Thyroid gland (tissue), 4 donors: ENCODE measurements at regions not wholly inside any gene's neighbourhood (a gene's known extent, or its start where the extent isn't known, plus 50 kb on each side); places are given as distances from the start of the nearest gene placed in this dataset.

Experiments used
- POLR2A ChIP-seq, 2 donors: fragments of 450-650 bp; IDR thresholded peaks; one replicate each; pipeline ENCODE4 v1.6.1; 2017; ENCODE audit warnings: antibody characterized with exemption in 2 of 2, mild to moderate bottlenecking in 2 of 2, moderate library complexity in 1 of 2
- TF ChIP-seq, protein P1 (sequence below), 6 experiments: fragments of 200-600 bp in 3 of 6; fragments of 450-650 bp in 3 of 6; sonication (generic) in 3 of 6; IDR thresholded peaks; one replicate each; pipeline ENCODE4 v1.5.1; 2016 to 2019; ENCODE audit warnings: antibody characterized with exemption in 6 of 6, mild to moderate bottlenecking in 2 of 6, inconsistent platforms in 1 of 6, moderate library complexity in 1 of 6

DNA sequence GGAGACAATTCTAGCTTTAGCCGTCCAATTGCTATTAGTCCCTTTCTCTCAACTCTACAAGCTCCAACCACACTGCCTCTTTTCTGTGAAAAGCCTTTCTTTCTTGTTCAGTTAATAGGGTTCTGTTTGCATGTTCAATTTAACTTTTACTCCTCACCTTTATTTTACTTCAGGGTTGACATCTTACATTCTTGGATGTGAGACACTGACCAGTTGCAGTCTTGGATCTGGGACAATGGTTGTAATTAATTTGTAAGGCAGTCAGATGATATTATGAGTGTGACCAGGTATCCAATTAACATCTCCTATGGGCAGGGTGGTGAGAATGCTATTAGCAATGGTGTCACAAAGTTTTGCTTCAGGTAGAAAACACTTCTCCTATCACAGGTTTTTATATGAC lies 774.5 kb downstream of the TLR4 start:
- TF ChIP-seq, protein P1, sequence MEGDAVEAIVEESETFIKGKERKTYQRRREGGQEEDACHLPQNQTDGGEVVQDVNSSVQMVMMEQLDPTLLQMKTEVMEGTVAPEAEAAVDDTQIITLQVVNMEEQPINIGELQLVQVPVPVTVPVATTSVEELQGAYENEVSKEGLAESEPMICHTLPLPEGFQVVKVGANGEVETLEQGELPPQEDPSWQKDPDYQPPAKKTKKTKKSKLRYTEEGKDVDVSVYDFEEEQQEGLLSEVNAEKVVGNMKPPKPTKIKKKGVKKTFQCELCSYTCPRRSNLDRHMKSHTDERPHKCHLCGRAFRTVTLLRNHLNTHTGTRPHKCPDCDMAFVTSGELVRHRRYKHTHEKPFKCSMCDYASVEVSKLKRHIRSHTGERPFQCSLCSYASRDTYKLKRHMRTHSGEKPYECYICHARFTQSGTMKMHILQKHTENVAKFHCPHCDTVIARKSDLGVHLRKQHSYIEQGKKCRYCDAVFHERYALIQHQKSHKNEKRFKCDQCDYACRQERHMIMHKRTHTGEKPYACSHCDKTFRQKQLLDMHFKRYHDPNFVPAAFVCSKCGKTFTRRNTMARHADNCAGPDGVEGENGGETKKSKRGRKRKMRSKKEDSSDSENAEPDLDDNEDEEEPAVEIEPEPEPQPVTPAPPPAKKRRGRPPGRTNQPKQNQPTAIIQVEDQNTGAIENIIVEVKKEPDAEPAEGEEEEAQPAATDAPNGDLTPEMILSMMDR (IDR thresholded peaks at IDR 0.05) = no peak
- no peak for TF ChIP-seq POLR2A (IDR thresholded peaks at IDR 0.05)
